Activated CD4-positive, alpha-beta memory T cell treated with anti-CD3 and anti-CD28 coated beads for 36 hours (primary cell): ENCODE measurements at regions not wholly inside any gene's neighbourhood (a gene's known extent, or its start where the extent isn't known, plus 50 kb on each side); places are given as distances from the start of the nearest gene placed in this dataset.

Experiments
- CTCF ChIA-PET: fragments of 350-600 bp; sonication (Branson Sonifier 250); formaldehyde crosslinking; loops from one replicate; lab custom pipeline; 2021; ENCODE audit warnings: antibody characterized with exemption, inconsistent platforms; lab: Charles Lee
- POLR2A ChIA-PET: fragments of 350-600 bp; sonication (Branson Sonifier 250); formaldehyde crosslinking; loops from one replicate; lab custom pipeline; 2021; ENCODE audit warnings: antibody characterized with exemption; lab: Charles Lee
- DNase-seq: peaks from one replicate; pipeline ENCODE4 v3.0.0-alpha.2; 2020
- H3K27ac Mint-ChIP-seq: one replicate; pipeline ENCODE4 v1.8.0; 2021; ENCODE audit warnings: mixed read lengths
- H3K27me3 Mint-ChIP-seq: one replicate; pipeline ENCODE4 v1.8.0; 2021; ENCODE audit warnings: mixed read lengths
- H3K36me3 Mint-ChIP-seq: one replicate; pipeline ENCODE4 v1.8.0; 2021; ENCODE audit warnings: mixed read lengths
- H3K4me1 Mint-ChIP-seq: one replicate; pipeline ENCODE4 v1.8.0; 2021; ENCODE audit warnings: low read depth, mixed read lengths
- H3K4me3 Mint-ChIP-seq: one replicate; pipeline ENCODE4 v1.8.0; 2021; ENCODE audit warnings: mild to moderate bottlenecking, mixed read lengths
- H3K9me3 Mint-ChIP-seq: one replicate; pipeline ENCODE4 v1.8.0; 2021; ENCODE audit warnings: mixed read lengths
- intact Hi-C: fragments of 100-400 bp; cut with micrococcal nuclease; formaldehyde crosslinking; loops from one replicate; pipeline ENCODE4 v1.15.1; 2023

- H3K36me3 Mint-ChIP-seq = no peaks in the 10 kb centered on the region
- H3K4me1 Mint-ChIP-seq = peaks cover 2% of the 10 kb centered on the region
- DNase-seq = no peak
- CTCF ChIA-PET = no interaction called here
- intact Hi-C loops = no loop called here
- no peak overlapping the region for H3K27ac Mint-ChIP-seq
- no peaks in the 10 kb centered on the region for H3K27me3 Mint-ChIP-seq
- no peaks in the 10 kb centered on the region for H3K9me3 Mint-ChIP-seq
- POLR2A ChIA-PET = no interaction called here
- no peak overlapping the region for H3K4me3 Mint-ChIP-seq
Measured at GRCh38 chr18:46424898-46425297, 232.1 kb downstream of the LOXHD1 start.

GRCh38 chr18:46425511-46425910, 231.5 kb downstream of the LOXHD1 start:
- no peaks in the 10 kb centered on the region for H3K36me3 Mint-ChIP-seq
- ChIA-PET CTCF (no interaction called here), POLR2A (no interaction called here)
- no peak for DNase-seq
- H3K27me3 Mint-ChIP-seq = no peaks in the 10 kb centered on the region
- no peaks in the 10 kb centered on the region for H3K9me3 Mint-ChIP-seq
- no peak overlapping the region for H3K4me3 Mint-ChIP-seq
- intact Hi-C loops = no loop called here
- H3K27ac Mint-ChIP-seq = no peak overlapping the region
- peaks cover 2% of the 10 kb centered on the region for H3K4me1 Mint-ChIP-seq

DNA sequence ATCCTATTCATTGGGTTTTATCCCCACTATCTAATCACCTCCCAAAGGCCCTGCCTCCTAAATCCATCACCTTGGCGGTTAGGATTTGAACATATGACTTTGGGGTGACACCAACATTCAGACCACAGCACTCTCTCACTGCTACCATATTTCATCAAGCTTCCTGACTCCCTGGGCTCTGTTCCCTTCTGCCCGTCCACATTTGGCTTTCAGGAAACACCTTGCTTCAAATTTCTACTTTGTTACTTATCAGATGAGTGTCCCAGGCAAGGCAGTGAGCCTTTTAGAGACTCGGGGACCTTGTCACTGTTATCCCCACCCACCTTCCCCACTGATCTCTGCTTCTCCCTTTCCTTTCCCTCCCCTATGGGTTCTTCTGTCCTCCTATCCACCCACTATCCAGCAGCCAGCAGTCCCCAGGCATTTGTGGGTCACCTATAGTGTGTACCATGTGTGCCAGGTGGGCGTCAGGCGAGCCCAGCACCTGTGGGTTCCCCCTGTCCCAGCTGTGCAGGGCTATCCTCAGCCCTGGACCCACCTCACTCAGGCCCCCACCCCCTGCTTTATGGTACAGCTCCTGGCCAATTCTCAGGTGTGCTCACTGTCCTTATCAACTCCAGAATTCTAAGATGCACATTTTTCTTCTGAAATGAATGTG, 230.9 kb downstream of the LOXHD1 start:
- intact Hi-C loops = no loop called here
- H3K27me3 Mint-ChIP-seq = peaks cover 2% of the 10 kb centered on the region
- H3K4me3 Mint-ChIP-seq = no peak overlapping the region
- H3K36me3 Mint-ChIP-seq = no peaks in the 10 kb centered on the region
- no peaks in the 10 kb centered on the region for H3K9me3 Mint-ChIP-seq
- DNase-seq = no peak
- H3K4me1 Mint-ChIP-seq = peaks cover 2% of the 10 kb centered on the region
- POLR2A ChIA-PET = no interaction called here
- H3K27ac Mint-ChIP-seq = no peak overlapping the region
- CTCF ChIA-PET = no interaction called here

GRCh38 chr18:46426679-46427047, 230.4 kb downstream of the LOXHD1 start:
- intact Hi-C loops = no loop called here
- Mint-ChIP-seq H3K4me1 (peaks cover 2% of the 10 kb centered on the region), H3K4me3 (no peak overlapping the region), H3K27ac (no peak overlapping the region), H3K27me3 (peaks cover 2% of the 10 kb centered on the region), H3K9me3 (no peaks in the 10 kb centered on the region), H3K36me3 (no peaks in the 10 kb centered on the region)
- no peak for DNase-seq
- CTCF ChIA-PET = no interaction called here
- POLR2A ChIA-PET = no interaction called here
